ENCODE measurements at regions not wholly inside any gene's neighbourhood (a gene's known extent, or its start where the extent isn't known, plus 50 kb on each side); places are given as distances from the start of the nearest gene placed in this dataset.

DNA sequence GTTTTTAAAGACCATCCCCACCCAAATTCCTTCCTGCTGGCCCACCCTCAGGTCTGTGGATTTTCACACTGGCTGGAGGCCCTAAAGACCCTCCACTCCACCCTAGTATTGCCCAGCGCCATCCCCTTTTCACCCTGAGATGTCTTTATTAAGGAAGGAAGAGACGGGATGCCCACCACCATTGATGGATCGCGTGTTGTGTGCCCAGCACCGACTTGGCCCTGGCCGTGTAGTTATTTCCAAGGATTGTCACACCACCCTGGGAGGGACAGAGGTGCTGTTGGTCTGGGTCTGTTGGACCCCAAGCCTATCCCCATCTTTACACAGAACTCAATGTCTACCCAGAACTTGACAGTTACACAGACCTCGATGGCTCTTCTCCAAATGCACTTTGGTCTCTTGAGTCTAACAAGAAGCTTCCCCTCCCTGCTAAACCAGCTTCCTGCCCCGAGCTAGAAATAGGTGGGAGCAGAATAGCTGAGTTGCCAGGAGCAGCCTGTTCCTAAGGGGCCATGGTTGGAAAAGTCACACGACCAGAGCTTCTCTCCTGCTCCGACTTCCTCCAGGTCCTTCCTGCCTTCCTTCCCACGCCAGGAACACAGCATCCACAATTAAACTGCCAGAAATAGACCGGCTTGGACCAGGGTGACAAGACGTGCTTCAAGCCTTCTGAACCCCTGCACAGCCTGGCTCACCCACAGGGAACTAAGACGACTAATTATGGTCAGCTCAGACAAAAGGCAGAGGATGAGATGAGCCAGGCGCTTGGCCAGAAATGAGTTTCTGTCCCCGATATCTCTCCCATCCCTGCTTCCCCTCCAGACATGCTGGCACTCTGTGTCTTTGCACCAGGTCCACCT, 139.5 kb upstream of the CHST15 start:
- ATAC-seq (peak; percentile 39), DNase-seq (ENCODE audit: low spot score) (no peak)

DNA sequence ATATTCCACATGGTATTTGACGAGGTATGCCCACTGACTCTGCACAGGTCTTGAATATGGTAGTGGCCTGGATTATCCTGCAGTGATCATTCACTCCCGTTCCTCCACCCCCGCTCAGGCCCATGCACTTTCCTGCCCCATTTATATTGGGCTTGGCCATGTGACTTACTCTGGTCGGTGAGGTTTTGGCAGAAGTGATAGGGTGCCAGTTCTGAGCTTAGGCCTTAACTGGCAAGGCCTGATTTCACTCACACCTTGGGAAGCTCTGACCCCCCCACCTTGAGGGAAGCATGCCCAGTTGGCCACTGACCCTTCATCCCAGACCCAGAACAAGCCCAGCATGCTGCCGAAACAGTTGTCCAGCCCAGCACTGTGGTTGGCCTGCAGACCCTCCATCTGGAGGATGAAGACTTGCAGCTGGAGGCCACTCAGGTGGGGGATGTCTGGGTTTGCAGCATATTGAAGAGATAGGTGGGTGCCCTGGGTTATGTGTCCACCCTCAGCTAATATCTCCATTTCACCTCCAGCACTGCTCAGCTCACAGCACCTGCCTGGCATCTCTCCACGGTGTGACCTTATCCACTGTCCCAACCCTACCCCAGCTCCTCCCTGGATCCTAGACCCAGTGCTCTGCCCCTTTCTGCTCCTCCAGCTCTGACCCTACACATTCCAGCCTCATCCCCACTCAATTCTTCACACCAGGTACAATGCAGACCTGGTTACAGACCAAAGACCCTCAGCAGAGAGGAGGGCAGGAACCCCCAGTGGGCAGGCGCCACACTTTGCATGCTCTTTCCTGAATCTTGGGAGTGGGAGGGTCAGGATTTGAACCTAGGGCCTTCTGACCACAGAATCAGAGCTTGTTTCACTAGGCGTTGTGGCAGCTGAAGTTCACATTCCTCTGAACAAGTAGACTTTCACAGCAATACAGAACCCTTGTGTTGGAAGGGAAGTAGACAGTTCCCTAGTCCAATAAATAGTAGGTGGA, 138.1 kb upstream of the CHST15 start:
- no peak for ATAC-seq
- DNase-seq (ENCODE audit: low spot score): no peak

DNA sequence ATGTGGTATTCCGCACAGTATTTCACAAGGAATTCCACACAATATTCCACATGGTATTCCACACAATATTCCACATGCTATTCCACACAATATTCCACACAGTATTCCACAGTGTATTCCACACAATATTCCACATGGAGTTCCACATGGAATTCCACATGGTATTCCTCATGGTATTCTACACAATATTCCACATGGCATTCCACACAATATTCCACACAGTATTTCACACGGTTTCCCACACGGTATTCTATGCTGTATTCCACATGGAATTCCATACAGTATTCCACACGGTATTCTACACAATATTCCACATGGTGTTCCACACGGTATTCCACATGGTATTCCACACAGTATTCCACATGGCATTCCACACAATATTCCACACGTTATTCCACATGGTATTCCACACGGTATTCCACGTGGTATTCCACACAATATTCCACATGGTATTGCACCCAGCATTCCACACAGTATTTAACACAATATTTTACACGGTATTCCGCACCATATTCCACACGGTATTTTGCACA, 137.3 kb upstream of the CHST15 start:
- ATAC-seq (no peak), DNase-seq (ENCODE audit: low spot score) (no peak)

DNA sequence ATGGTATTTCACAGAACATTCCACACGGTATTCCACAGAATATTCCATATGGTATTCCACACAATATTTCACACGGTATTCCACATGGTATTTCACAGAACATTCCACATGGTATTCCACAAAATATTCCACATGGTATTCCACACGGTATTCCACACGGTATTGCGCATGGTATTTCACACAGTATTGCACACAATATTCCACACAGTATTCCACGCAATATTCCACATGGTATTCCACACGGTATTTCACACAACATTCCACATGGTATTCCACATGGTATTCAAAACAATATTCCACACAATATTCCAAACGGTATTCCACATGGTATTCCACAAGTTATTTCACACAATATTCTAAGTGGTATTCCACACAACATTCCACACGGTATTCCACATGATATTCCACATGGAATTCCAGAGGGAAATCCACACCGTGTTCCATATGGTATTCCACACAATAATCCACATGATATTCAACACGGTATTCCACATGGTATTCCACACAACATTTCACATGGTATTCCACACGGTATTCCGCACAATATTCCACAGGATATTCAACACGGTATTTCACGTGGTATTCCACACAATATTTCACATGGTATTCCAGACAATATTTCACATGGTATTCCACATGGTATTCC, 136.7 kb upstream of the CHST15 start:
- ATAC-seq (no peak), DNase-seq (ENCODE audit: low spot score) (no peak)

DNA sequence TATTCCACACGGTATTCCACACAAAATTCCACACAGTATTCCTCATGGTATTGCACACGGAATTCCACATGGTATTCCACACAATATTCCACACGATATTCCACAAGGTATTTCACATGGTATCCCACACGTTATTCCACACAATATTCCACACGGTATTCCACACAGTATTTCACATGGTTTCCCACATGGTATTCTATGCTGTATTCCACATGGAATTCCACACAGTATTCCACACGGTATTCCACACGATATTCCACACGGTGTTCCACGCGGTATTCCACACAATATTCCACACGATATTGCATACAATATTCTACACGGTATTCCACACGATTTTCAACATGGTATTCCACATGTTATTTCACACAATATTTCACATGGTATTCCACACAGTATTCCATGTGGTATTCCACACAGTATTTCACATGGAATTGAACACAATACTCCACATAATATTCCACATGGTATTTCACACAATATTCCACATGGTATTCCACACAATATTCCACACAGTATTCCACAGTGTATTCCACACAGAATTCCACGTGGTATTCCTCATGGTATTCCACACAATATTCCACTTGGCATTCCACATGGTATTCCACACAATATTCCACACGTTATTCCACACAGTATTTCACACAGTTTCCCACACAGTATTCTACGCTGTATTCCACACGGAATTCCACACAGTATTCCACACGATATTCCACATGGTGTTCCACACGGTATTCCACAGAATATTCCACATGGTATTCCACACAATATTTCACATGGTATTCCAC, 136.0 kb upstream of the CHST15 start:
- ATAC-seq (no peak), DNase-seq (ENCODE audit: low spot score) (no peak)

DNA sequence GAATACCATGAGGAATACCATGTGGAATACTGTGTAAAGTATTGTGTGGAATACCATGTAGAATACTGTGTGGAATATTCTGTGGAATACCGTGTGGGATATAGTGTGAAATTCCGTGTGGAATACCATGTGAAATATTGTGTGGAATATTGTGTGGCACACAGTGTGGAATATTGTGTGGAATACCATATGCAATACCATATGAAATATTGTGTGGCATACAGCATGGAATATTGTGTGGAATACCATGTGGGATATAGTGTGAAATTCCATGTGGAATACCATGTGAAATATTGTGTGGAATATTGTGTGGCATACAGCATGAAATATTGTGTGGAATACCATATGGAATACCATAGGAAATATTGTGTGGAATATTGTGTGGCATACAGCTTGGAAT, 135.1 kb upstream of the CHST15 start:
- ATAC-seq (no peak), DNase-seq (ENCODE audit: low spot score) (no peak)

DNA sequence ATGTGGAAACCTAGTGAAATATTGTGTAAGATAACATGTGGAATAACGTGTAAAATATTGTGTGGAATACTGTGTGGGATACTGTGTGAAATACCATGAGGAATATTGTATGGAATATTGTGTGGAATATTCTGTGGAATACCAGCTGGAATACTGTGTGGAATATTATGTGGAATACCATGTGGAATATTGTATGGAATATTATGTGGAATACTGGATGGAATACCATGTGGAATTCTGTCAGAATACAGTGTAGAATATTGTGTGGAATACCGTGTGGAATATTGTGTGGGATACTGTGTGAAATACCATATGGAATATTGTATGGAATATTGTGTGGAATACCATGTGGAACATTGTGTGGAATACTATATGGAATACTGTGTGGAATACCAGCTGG, 134.6 kb upstream of the CHST15 start:
- ATAC-seq (no peak), DNase-seq (ENCODE audit: low spot score) (no peak)

DNA sequence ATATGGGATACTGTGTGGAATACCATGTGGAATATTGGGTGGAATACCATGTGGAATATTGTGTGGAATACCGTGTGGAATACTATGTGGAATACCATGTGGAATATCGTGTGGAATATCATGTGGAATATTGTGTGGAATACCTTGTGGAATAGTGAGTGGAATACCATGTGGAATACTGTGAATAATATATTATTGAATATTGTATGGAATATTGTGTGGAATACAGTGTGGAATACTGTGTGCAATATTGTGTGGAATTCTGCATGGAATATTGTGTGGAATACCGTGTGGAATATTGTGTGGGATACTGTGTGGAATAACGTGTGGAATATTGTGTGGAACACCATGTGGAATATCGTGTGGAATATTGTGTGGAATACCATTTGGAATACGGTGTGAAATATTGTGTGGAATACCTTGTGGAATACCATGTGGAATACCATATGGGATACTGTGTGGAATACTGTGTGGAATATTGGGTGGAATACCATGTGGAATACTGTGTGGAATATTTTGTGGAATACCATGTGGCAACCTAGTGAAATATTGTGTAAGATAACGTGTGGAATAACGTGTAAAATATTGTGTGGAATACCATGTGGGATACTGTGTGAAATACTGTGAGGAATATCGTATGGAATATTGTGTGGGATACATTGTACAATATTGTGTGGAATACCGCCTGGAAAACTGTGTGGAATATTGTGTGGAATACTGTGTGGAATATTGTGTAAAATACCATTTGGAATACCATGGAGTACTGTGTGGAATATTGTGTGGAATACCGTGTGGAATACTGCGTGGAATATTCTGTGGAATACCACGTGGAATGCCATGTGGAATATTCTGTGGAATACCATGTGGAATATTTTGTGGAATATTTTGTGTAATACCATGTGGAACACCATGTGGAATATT, 133.9 kb upstream of the CHST15 start:
- ATAC-seq (no peak), DNase-seq (ENCODE audit: low spot score) (no peak)

DNA sequence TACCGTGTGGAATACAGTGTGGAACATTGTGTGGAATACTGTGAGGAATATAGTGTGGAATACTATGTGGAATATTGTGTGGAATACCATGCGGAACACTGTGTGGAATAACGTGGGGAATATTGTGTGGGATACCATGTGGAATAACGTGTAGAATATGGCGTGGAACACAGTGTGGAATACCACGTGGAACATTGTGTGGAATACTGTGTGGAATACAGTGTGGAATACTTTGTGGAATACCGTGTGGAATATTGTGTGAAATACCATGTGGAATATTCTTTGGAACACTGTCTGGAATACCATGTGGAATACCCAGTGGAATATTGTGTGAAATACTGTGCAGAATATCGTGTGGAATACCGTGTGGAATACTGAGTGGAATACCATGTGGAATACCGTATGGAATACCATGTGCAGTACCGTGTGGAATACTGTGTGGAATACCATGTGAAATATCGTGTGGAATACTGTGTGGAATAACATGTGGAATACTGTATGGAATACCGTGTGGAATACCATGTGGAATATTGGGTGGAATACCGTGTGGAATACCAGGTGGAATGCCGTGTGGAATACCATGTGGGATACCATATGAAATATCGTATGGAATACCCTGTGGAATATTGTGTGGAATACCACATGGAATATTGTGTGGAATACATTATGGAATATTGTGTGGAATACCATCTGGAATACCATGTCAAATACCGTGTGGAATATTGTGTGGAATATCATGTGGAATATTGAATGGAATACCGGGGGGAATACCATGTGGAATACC, 133.1 kb upstream of the CHST15 start:
- DNase-seq (ENCODE audit: low spot score) (no peak), ATAC-seq (no peak)

DNA sequence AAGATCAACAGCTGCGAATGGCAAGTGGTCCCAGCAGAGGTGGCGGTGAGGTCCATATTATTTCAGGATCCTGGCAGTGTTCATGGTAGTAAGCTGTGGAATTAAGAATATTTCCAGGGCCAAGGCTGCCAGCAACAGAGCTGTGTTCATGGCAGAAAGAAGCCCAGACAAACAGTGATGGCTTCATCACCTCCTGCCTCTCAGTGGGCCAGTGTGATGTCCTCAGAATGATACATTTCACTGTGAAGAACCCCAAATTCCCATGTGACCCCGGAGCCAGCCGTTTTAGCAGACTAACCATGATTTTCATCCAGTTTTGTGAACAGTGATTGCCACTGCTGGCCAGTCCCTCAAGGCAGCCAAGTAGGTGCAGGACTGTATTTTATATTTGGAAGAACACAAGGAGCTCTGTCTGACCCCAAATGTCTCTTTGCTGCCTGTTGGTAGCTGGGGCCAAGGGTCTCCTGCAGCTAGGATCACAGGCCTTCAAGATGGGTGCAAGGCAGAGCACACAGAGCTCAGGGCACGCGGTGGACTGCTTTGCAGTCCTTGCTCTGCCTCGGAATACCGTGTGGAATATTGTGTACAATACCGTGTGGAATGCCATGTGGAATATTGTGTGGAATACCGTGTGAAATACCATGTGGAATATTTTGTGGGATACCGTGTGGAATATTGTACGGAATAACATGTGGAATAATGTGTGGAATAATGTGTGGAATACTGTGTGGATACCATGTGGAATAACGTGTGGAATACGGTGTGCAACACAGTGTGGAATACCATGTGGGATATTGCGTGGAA, 132.3 kb upstream of the CHST15 start:
- DNase-seq (ENCODE audit: low spot score) (no peak), ATAC-seq (no peak)

DNA sequence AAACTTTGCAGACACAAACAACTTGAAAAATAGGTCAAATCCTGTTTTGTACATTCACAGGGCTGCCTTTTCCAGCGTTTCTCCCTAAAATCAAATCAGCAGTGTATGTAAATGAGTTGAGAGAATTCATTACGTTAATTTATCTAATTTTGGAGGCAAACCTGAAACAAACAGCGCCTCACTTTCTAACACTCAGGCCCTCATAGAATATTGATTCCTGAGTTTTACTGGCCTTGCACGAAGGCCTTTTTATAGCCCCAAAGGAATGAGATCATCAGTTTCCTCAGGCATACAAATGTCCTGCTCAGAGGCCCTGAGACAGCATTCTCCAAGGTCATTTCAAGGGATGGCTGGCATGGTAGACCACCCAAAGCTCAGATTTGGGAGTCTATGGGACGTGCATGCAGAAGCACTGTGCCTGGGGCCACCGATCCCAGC, 131.7 kb upstream of the CHST15 start:
- DNase-seq (ENCODE audit: low spot score) (no peak), ATAC-seq (no peak)

DNA sequence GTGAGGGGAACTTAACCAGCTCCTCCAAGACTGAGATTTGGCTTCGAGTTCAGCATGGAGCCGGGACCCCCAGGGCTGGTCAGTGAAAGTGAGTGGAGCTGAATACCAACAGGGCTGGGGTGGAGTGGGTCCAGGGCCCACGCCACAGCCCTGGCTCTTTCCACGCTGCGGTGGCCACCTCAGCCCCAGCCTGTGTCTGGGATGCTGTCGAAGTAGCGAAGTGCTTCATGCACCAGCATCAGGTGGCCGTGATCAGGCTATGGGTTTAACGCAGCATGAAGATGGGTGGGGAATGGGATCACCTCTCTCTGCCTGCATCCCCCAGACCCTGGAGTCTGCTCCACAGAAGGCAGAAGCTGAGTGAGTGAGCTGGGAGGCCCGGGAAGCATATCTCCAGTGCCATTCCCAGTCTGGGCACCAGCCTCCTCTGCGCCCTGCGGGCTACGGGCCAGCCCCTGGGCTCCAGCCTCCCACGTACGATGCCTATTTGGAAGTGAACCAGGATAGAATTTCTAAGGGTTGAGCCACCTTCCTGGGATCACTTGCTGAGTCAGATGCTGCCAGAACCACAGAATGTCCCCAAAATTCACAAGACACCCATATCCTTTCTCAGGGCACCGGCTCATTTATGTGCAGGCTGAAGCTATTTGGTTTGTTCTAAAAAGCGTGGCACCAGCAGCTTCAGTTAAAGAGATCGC, 131.1 kb upstream of the CHST15 start:
- DNase-seq (ENCODE audit: low spot score): no peak

DNA sequence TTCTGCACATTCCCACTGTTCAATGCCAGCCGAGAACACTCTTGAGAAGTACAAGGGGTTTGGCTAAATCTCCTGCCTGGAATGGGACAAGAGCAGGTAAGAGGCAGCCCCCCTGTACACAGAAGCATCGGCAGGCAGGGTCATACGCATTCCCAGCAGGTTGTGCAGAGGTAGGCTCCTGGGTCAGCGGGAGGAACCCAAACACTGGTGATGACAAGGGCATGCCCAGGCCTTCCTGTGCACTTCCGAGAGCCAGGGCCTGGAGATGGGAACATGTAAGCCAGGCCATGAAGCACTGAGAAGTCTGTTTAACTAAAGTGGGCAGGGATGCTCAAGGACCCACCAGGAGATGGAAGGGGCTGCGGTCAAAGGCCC, 130.3 kb upstream of the CHST15 start:
- no peak for DNase-seq (ENCODE audit: low spot score)
- no peak for ATAC-seq

More for the DNA sequence above, 131.1 kb upstream of the CHST15 start:
- ATAC-seq: no peak

DNA sequence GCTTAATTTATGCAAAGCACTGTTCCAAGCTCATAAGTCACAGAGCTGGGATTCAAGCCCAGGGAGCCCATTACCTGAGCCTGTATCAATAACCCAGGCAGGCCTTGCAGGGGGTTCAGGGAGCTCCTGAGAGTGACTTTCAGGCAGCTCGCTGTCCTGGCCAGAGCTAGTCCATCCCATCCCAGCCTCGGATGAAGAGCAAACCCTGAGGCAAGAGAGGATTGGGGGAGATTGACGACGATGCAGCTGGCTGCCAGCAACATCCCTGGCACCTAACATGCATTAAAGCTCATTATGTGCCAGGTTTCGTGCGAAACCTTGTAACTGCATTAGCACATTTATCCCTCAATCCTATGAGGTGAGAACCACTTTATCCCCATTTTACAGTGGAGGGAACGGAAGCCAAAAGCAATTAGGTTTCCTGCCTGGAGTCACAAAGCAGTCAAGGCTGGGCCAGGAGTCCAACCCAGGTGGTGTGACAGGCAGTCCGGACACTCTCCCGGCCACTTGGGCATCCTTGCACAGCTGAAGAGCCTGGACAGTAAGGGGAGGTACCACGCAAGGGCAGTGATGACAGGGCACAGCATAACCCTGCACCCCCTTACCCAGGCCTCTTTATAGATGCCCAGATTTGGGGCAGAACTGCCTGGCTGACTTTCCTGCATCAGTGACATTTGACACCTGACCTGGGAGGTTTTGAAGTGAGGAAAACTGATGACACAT, 129.8 kb upstream of the CHST15 start:
- DNase-seq (ENCODE audit: low spot score): no peak
- ATAC-seq: no peak

DNA sequence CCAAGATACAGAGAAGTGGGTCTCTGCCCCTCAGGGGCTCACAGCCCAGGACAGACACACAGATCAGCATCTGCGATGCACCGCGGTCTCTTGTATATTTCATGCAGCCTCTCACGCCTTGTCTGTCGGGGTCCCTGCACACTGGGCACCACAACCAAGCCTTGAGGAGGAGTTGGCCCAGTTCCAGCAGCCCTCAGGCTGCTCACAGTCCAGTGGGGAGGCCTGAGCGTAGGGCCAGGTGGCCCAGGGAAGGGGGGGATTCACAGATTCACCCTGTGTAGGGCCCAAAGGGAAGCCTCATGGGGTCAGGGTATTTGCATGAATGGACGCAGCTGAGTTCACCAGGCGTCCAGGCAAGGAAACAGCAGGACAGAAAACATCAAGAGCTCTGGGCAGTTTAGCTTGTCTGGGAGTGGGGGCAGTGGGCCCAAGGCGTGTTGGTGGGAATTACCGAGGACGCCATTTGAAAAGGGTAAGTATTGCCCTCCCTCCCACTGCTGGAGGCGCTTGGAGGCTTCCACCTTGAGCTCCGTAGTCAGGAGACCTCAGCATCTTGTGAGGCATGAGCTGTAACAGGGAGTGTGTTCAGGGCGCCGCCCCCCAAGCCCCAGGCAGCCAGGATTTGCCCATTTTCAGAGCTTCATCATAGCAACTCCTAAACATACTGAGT, 129.1 kb upstream of the CHST15 start:
- DNase-seq (ENCODE audit: low spot score) (no peak), ATAC-seq (no peak)

Measured in left lobe of liver (tissue), 2 donors.